HUES48 (cell line): ENCODE measurements at regions not wholly inside any gene's neighbourhood (a gene's known extent, or its start where the extent isn't known, plus 50 kb on each side); places are given as distances from the start of the nearest gene placed in this dataset.

Experiments used
- H3K27ac ChIP-seq: one replicate; pipeline ENCODE4 v1.7.0; 2013; ENCODE audit warnings: low read depth, low read length, inconsistent platforms
- H3K27me3 ChIP-seq: 2 replicates; pipeline ENCODE4 v1.6.1; 2013; ENCODE audit warnings: mild to moderate bottlenecking, low read length; ENCODE audit not compliant: control insufficient read depth, insufficient read depth
- H3K36me3 ChIP-seq: 2 replicates; pipeline ENCODE4 v1.6.1; 2013; ENCODE audit warnings: low read length; ENCODE audit not compliant: control insufficient read depth, insufficient read depth
- H3K4me1 ChIP-seq: 2 replicates; pipeline ENCODE4 v1.6.1; 2013; ENCODE audit warnings: mild to moderate bottlenecking, low read length; ENCODE audit not compliant: control insufficient read depth, insufficient read depth
- H3K4me3 ChIP-seq: 2 replicates; pipeline ENCODE4 v1.5.1; 2013; ENCODE audit warnings: mild to moderate bottlenecking, low read depth, low read length
- H3K9ac ChIP-seq: 2 replicates; pipeline ENCODE4 v1.6.1; 2013; ENCODE audit warnings: mild to moderate bottlenecking, low read depth, low read length, moderate library complexity
- H3K9me3 ChIP-seq: 2 replicates; pipeline ENCODE4 v1.6.1; 2013; ENCODE audit warnings: low read length; ENCODE audit not compliant: control insufficient read depth, insufficient read depth

DNA sequence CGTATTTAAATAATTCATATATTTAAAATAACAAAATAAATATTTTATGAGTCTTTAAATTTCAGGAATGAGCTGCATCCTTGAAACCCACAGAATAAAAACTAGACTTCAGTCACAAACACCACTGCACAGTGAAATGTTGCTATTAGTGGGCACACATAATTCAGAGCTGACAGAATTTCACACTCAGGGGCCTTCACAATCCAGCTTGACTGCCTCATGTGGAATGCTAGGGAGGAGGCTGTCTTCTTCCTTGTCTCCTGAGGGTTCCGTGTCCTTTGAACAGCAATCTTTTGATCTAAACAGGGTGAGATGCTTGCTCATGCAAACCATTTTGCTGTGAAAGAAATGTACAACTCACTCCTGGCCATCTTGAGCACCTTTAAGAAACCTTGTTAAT is 346.7 kb downstream of the CCSER2 start:
- Histone ChIP-seq H3K27ac (no peak overlapping the region), H3K9ac (no peak overlapping the region), H3K36me3 (no peaks in the 10 kb centered on the region), H3K27me3 (no peaks in the 10 kb centered on the region), H3K9me3 (no peaks in the 10 kb centered on the region), H3K4me3 (no peak overlapping the region), H3K4me1 (no peaks in the 10 kb centered on the region)

DNA sequence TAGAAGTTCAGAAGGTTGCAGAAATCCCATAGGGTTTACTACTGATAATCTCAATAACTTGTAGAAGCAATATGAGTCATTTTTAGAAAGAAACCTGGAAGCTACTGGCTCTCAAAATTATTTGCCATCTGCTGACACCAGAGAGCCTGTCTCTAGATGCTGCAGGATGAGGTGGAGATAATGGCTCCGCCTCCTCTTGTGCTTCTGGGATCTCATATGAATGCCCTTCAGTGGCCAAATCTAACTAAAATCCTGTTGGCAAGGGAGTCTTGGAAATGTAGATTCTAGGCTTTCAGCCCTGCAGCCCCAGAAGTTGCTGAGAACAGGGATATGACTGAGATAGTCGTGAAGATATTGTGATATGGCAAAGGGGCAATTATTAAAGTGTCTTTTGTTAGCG is 348.1 kb downstream of the CCSER2 start:
- Histone ChIP-seq H3K36me3 (no peaks in the 10 kb centered on the region), H3K9ac (no peak overlapping the region), H3K27me3 (no peaks in the 10 kb centered on the region), H3K4me1 (no peaks in the 10 kb centered on the region), H3K4me3 (no peak overlapping the region), H3K27ac (no peak overlapping the region), H3K9me3 (no peaks in the 10 kb centered on the region)

DNA sequence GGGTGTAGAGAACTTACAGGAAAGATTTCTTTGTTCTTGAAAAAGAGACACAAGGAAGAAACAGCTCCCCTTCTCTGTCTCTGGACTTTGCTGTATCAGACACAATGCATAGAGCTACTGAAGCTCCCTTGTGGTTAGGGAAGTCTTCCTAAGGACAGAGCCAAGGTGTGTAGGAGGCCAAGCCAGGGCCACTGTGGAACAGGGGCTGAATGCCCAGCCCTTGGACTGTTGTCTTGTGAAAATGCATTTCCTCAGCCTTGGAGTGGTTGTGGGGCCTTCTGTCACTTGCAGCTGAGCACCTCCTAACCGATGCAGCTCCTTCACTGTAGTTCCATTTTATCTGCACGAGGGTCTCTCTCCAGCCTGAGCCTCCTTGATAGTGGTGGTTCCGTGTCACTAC is 353.4 kb downstream of the CCSER2 start:
- peaks cover 6% of the 10 kb centered on the region; the same call in 1 of the 2 replicates for H3K9me3 ChIP-seq
- H3K4me1 ChIP-seq = no peaks in the 10 kb centered on the region
- no peak overlapping the region for H3K4me3 ChIP-seq
- no peaks in the 10 kb centered on the region for H3K27me3 ChIP-seq
- H3K27ac ChIP-seq = no peak overlapping the region
- H3K36me3 ChIP-seq = no peaks in the 10 kb centered on the region
- H3K9ac ChIP-seq = no peak overlapping the region

DNA sequence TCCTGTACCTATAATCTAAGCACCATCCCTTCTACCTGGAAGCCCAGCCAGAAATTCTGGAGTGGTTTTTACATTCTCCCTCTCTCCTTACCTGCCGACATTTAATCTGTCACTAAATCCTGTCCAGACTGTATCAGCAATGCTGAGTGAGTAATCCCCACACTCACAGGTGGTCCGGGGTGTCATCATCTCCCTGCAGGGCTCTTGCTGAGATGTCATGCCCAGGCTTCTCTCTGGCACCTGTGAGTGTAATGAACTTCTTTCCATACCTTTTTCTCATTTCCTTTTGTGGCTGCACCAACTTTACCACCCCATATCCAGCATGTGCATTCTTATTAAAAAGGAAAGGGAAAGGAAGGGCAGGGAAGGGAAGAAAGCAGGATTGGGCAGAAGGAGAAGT is 355.2 kb downstream of the CCSER2 start:
- peaks cover 6% of the 10 kb centered on the region; the same call in 1 of the 2 replicates for H3K9me3 ChIP-seq
- no peaks in the 10 kb centered on the region for H3K36me3 ChIP-seq
- no peaks in the 10 kb centered on the region for H3K4me1 ChIP-seq
- no peak overlapping the region for H3K4me3 ChIP-seq
- no peak overlapping the region for H3K9ac ChIP-seq
- H3K27me3 ChIP-seq = no peaks in the 10 kb centered on the region
- no peak overlapping the region for H3K27ac ChIP-seq

DNA sequence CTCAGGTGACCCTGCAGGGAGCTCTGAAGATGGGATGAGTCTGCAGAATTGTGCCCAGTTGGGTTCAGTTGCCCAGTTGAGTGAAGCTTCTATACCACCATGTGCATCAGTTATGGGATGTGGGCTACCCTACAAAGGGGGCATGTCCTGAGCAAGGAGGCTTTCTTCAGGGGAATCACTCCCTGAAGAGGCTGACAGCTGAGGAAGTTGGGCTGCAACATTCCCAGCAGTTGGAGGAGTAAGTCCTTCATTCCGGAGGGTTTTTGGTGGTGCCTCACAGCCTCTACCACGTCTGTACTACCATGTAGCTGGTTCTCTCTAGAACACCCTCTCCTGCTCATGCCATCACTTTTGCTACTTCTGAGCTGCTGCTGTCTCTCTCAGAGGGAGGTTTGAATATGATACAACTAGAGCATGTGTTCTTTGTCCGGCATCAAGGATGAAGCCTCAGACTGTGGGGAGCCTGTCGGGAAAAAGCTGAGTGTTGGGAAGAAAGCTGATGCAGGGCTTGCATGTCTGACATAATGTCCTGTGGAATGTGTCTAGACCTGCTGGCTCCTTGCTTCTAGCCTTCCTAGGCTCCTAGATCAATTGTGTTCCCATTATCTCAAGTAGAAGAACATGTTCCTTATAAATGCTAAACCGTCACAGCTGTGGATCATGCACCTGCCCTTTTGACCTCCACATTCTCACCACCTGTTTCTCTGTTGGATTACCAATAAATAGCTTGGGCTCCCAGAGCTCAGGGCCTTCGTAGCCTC is 355.8 kb downstream of the CCSER2 start:
- H3K4me1 ChIP-seq = no peaks in the 10 kb centered on the region
- H3K9ac ChIP-seq = no peak overlapping the region
- no peaks in the 10 kb centered on the region for H3K27me3 ChIP-seq
- no peak overlapping the region for H3K4me3 ChIP-seq
- H3K36me3 ChIP-seq = no peaks in the 10 kb centered on the region
- H3K9me3 ChIP-seq = peaks cover 6% of the 10 kb centered on the region; the same call in 1 of the 2 replicates
- H3K27ac ChIP-seq = no peak overlapping the region

DNA sequence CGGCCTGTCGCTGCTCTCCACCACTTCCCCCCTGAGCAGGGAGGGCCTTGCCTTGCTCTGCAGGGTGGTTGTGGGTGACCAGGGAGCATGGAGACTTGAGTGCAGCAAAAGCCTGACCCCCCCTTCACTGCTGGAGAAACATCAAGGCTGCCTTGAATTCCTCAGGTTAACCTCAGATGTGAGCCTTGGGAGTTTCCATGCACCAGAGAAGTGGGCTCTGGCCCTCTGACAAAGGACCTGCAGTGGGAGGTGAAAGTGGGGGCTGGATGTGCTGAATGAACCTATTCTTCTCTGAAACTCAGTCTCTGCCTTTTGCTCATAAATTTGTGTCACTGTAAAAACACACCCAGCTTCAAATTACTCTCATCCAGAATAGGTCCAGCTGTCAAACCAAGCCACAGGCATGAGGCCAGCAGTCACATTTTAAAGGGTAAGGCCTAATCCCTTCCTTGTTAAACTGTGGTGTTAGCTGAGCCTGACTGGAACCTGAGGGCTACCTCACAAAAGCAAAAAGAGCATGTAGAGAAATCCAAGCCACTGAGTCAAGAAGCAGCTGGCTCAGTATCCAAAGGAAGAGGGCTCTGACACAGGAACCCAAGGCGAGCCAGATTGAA is 356.8 kb downstream of the CCSER2 start:
- Histone ChIP-seq H3K36me3 (no peaks in the 10 kb centered on the region), H3K27me3 (no peaks in the 10 kb centered on the region), H3K4me3 (no peak overlapping the region), H3K27ac (no peak overlapping the region), H3K9me3 (peaks cover 6% of the 10 kb centered on the region; the same call in 1 of the 2 replicates), H3K4me1 (no peaks in the 10 kb centered on the region), H3K9ac (no peak overlapping the region)

DNA sequence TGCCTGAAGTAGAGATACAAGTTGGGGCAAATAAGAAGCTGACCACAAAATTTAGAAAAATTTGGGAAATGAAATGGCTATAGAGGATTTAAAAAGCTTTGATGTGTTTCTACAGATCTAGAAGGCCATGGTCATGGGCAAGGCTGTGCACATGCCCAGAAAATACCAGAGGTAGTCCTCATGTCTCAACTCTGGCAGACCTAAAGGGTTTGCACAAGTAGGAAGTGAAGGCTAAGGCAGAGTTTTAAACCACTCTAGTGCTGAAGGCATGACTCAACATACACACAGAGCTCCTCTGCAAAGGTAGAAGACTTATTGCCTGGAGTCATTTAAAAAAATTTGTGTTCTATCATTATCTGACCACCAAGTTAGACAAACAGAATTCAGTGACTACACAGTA is 364.6 kb downstream of the CCSER2 start:
- no peaks in the 10 kb centered on the region for H3K27me3 ChIP-seq
- 0 out of 2 replicates have a peak, but pooled peaks cover 5% of the 10 kb centered on the region for H3K9me3 ChIP-seq
- H3K4me3 ChIP-seq = no peak overlapping the region
- H3K27ac ChIP-seq = no peak overlapping the region
- no peaks in the 10 kb centered on the region for H3K4me1 ChIP-seq
- H3K9ac ChIP-seq = no peak overlapping the region
- no peaks in the 10 kb centered on the region for H3K36me3 ChIP-seq

DNA sequence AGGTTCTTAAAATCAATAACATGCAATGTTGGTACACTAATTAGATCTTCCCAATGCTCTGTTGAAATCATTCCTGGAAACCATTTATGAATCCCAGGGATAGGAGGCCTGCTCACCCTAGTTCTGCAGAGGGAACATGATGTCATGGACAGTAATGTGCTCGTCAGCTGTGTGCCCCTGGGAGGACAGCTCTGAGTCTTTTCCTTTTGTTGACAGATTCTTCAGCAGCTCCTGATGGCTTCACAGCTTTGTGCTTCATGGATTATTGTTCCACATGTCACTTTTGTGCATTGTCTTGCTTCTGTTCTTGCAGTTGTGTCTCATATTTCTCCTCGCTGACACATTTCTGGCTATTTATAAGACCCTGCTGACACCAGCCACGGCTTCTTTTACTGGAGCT is 367.5 kb downstream of the CCSER2 start:
- H3K4me1 ChIP-seq = no peaks in the 10 kb centered on the region
- 0 out of 2 replicates have a peak, but pooled peaks cover 5% of the 10 kb centered on the region for H3K9me3 ChIP-seq
- no peak overlapping the region for H3K4me3 ChIP-seq
- H3K27me3 ChIP-seq = no peaks in the 10 kb centered on the region
- no peaks in the 10 kb centered on the region for H3K36me3 ChIP-seq
- H3K9ac ChIP-seq = no peak overlapping the region
- no peak overlapping the region for H3K27ac ChIP-seq

DNA sequence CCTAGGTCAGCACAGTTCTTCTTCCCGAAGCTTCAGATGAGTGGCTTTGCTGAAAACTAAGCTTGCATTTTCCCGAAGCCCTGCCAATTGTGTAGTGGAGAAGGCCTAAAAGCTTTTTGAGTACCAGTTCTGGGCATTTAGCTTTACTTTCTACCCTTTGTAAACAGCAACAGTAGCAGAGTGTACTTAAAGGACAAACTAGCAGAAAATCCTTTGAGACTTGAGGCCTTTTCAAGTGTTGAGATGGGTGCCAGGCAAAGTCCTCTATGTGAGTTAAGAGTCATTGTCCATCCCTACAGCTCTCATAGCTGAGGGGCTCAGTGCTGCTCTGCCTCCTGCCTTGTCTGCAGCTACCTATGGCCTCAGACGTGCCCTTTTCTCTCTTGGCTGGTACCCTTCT is 368.2 kb downstream of the CCSER2 start:
- Histone ChIP-seq H3K27me3 (no peaks in the 10 kb centered on the region), H3K4me3 (no peak overlapping the region), H3K4me1 (no peaks in the 10 kb centered on the region), H3K9me3 (0 out of 2 replicates have a peak, but pooled peaks cover 5% of the 10 kb centered on the region), H3K27ac (no peak overlapping the region), H3K36me3 (no peaks in the 10 kb centered on the region), H3K9ac (no peak overlapping the region)

DNA sequence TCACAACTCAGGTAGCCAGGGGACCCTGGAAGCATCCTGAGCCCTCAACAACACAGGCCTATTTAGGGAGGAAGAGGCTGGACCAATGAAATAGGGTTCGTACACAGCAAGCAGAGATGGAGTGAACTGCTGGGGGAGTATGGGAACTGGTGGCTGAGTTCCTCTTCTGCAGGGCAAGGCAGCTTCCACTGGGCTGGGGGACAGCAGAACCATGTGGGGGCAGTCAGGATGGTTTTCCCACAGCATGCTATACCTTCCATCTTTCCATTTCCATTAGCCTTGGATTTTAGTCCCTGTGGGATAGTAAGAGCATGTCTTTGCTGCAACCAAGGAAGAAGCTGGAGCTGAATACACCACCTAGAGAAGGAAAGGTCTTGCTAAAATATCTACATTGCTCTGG is 370.6 kb downstream of the CCSER2 start:
- H3K4me1 ChIP-seq = no peaks in the 10 kb centered on the region
- no peak overlapping the region for H3K9ac ChIP-seq
- no peaks in the 10 kb centered on the region for H3K36me3 ChIP-seq
- H3K27me3 ChIP-seq = no peaks in the 10 kb centered on the region
- no peak overlapping the region for H3K27ac ChIP-seq
- no peaks in the 10 kb centered on the region for H3K9me3 ChIP-seq
- H3K4me3 ChIP-seq = no peak overlapping the region

DNA sequence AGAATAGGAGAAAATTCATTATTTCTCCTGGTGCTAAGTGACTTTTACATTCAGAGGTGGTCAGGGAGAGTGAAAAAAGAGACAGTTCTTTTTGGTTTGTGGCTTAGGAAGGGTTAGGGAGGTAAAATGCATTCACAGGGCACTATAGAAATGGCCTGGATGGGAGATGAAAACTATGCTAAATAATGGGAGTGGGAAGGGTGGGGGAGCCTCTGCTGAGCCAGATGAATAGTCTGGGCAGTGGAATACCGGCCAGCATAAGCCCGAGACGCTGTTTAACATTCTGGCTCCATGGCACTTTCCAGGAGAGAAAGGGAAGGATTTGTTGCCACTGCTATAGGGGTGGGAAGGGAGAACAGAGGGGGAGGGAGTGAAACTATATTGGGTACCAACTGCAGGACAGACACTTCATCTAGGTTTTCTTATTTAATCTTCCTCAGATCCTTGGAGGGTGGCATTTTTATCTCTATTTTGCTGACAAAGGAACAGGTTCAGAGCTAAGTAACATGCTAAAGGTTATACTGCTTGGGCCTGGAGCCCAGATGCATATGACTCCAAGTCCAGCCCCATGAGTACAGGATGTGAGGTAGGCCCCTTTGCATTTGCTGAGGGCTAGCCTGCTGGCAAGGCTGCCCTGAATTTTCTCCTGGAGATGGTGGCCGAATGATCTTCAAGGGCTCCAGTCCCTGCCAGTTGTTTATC is 372.4 kb downstream of the CCSER2 start:
- no peak overlapping the region for H3K27ac ChIP-seq
- no peaks in the 10 kb centered on the region for H3K27me3 ChIP-seq
- H3K4me1 ChIP-seq = no peaks in the 10 kb centered on the region
- H3K9me3 ChIP-seq = no peaks in the 10 kb centered on the region
- no peaks in the 10 kb centered on the region for H3K36me3 ChIP-seq
- no peak overlapping the region for H3K9ac ChIP-seq
- no peak overlapping the region for H3K4me3 ChIP-seq
